DOHH2 (cell line): ENCODE measurements at regions not wholly inside any gene's neighbourhood (a gene's known extent, or its start where the extent isn't known, plus 50 kb on each side); places are given as distances from the start of the nearest gene placed in this dataset.

Experiments
- EZH2phosphoT487 ChIP-seq: fragments of 200-600 bp; sonication (generic); IDR thresholded peaks from 2 replicates; pipeline ENCODE4 v1.6.1; 2017; ENCODE audit warnings: borderline replicate concordance, mild to moderate bottlenecking, antibody characterized with exemption, low read length, moderate library complexity, mixed read lengths
- TF ChIP-seq, protein P1 (sequence below): fragments of 200-600 bp; sonication (generic); IDR thresholded peaks from one replicate; pipeline ENCODE4 v1.5.1; 2014; ENCODE audit warnings: antibody characterized with exemption, mild to moderate bottlenecking, low read depth, low read length; ENCODE audit not compliant: poor library complexity, severe bottlenecking

GRCh38 chr10:78460204-78460603 lies 426.5 kb downstream of the RPS24 start:
- TF ChIP-seq, protein P1, sequence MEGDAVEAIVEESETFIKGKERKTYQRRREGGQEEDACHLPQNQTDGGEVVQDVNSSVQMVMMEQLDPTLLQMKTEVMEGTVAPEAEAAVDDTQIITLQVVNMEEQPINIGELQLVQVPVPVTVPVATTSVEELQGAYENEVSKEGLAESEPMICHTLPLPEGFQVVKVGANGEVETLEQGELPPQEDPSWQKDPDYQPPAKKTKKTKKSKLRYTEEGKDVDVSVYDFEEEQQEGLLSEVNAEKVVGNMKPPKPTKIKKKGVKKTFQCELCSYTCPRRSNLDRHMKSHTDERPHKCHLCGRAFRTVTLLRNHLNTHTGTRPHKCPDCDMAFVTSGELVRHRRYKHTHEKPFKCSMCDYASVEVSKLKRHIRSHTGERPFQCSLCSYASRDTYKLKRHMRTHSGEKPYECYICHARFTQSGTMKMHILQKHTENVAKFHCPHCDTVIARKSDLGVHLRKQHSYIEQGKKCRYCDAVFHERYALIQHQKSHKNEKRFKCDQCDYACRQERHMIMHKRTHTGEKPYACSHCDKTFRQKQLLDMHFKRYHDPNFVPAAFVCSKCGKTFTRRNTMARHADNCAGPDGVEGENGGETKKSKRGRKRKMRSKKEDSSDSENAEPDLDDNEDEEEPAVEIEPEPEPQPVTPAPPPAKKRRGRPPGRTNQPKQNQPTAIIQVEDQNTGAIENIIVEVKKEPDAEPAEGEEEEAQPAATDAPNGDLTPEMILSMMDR: no peak
- no peak for TF ChIP-seq EZH2phosphoT487
